Testis (tissue), 2 donors: ENCODE measurements at regions not wholly inside any gene's neighbourhood (a gene's known extent, or its start where the extent isn't known, plus 50 kb on each side); places are given as distances from the start of the nearest gene placed in this dataset.

Source experiments
- DNase-seq: peaks from one replicate; pipeline ENCODE4 v3.0.0-alpha.2; 2019
- H3K27ac ChIP-seq, 2 donors: fragments of 200-600 bp; sonication (generic); one replicate each; pipeline ENCODE4 v1.5.1; 2019
- H3K27me3 ChIP-seq: fragments of 200-600 bp; sonication (generic); one replicate; pipeline ENCODE4 v1.5.1; 2019
- H3K36me3 ChIP-seq: fragments of 200-600 bp; sonication (generic); one replicate; pipeline ENCODE4 v1.5.1; 2017; ENCODE audit warnings: low read depth; ENCODE audit errors: missing control alignments
- H3K4me1 ChIP-seq: fragments of 200-600 bp; sonication (generic); one replicate; pipeline ENCODE4 v1.5.1; 2019
- H3K4me3 ChIP-seq, 2 donors: fragments of 200-600 bp; sonication (generic); one replicate each; pipeline ENCODE4 v1.5.1; 2017 to 2019
- H3K9me3 ChIP-seq: fragments of 200-600 bp; sonication (generic); one replicate; pipeline ENCODE4 v1.5.1; 2017
- CTCF ChIP-seq, 3 experiments: fragments of 450-650 bp in 2 of 3; fragments of 200-600 bp in 1 of 3; sonication (generic) in 1 of 3; IDR thresholded peaks; one replicate each; pipeline ENCODE4 v1.5.1; 2016 to 2019; ENCODE audit warnings: antibody characterized with exemption in 3 of 3, mild to moderate bottlenecking in 2 of 3, moderate library complexity in 1 of 3
- POLR2A ChIP-seq: fragments of 450-650 bp; IDR thresholded peaks from one replicate; pipeline ENCODE4 v1.6.1; 2017; ENCODE audit warnings: antibody characterized with exemption, mild to moderate bottlenecking, moderate library complexity
- WGBS, 2 donors: methylation state at CpG; one replicate each; pipeline ENCODE4 v1.1.5; 2018; 5-methylcytosine and 5-hydroxymethylcytosine counted together
- intact Hi-C: fragments of 100-400 bp; cut with DNase I; formaldehyde crosslinking; loops from one replicate; pipeline ENCODE4 v1.15.1; 2023; ENCODE audit warnings: low total_unique reads

- no peak for TF ChIP-seq POLR2A
- no peak for TF ChIP-seq CTCF (IDR thresholded peaks at IDR 0.05)
- Histone ChIP-seq H3K27ac (no peak overlapping the region), H3K36me3 (no peaks in the 10 kb centered on the region), H3K4me1 (no peaks in the 10 kb centered on the region), H3K4me3 (no peak overlapping the region), H3K27me3 (no peaks in the 10 kb centered on the region), H3K9me3 (no peaks in the 10 kb centered on the region)
- DNase-seq = no peak
- 88 to 98% methylated on average over 1 of the region's 1 CpG for whole genome bisulfite sequencing, 2 donors
- intact Hi-C loops = no loop called here
Measured at GRCh38 chr13:87944038-87944437, 272.9 kb downstream of the SLITRK5 start.

GRCh38 chr13:87952377-87952776 is 281.2 kb downstream of the SLITRK5 start:
- Histone ChIP-seq H3K27me3 (no peaks in the 10 kb centered on the region), H3K27ac (no peak overlapping the region), H3K4me1 (no peaks in the 10 kb centered on the region), H3K9me3 (no peaks in the 10 kb centered on the region), H3K36me3 (no peaks in the 10 kb centered on the region), H3K4me3 (no peak overlapping the region)
- intact Hi-C loops = no loop called here
- WGBS, 2 donors = 76 to 88% methylated on average over 2 of the region's 2 CpGs
- TF ChIP-seq POLR2A (no peak), CTCF (IDR thresholded peaks at IDR 0.05) (no peak)
- DNase-seq = no peak

GRCh38 chr13:87953381-87953780 is 282.2 kb downstream of the SLITRK5 start:
- H3K9me3 ChIP-seq = no peaks in the 10 kb centered on the region
- no peaks in the 10 kb centered on the region for H3K4me1 ChIP-seq
- H3K27me3 ChIP-seq = no peaks in the 10 kb centered on the region
- H3K4me3 ChIP-seq = no peak overlapping the region
- no peaks in the 10 kb centered on the region for H3K36me3 ChIP-seq
- intact Hi-C loops = no loop called here
- DNase-seq = no peak
- H3K27ac ChIP-seq = no peak overlapping the region
- 95% methylated on average over 3 of the region's 3 CpGs for WGBS, 2 donors
- TF ChIP-seq CTCF (IDR thresholded peaks at IDR 0.05) (no peak), POLR2A (no peak)

GRCh38 chr13:87954091-87954490 is 282.9 kb downstream of the SLITRK5 start:
- DNase-seq = no peak
- Histone ChIP-seq H3K9me3 (no peaks in the 10 kb centered on the region), H3K27ac (no peak overlapping the region), H3K36me3 (no peaks in the 10 kb centered on the region), H3K4me3 (no peak overlapping the region), H3K27me3 (no peaks in the 10 kb centered on the region), H3K4me1 (no peaks in the 10 kb centered on the region)
- 72 to 75% methylated on average over 3 of the region's 3 CpGs for WGBS, 2 donors
- intact Hi-C loops = no loop called here
- no peak for TF ChIP-seq POLR2A
- no peak for TF ChIP-seq CTCF (IDR thresholded peaks at IDR 0.05)

- Histone ChIP-seq H3K4me1 (no peaks in the 10 kb centered on the region), H3K27me3 (no peaks in the 10 kb centered on the region), H3K36me3 (no peaks in the 10 kb centered on the region), H3K27ac (no peak overlapping the region), H3K9me3 (no peaks in the 10 kb centered on the region), H3K4me3 (no peak overlapping the region)
- intact Hi-C loops = no loop called here
- TF ChIP-seq CTCF (IDR thresholded peaks at IDR 0.05) = no peak
- TF ChIP-seq POLR2A = no peak
- no peak for DNase-seq
- WGBS, 2 donors = 88 to 93% methylated on average over 3 of the region's 3 CpGs
Measured at GRCh38 chr13:87961546-87961945, 290.4 kb downstream of the SLITRK5 start.
